Kidney (tissue), 13 donors: ENCODE measurements at regions not wholly inside any gene's neighbourhood (a gene's known extent, or its start where the extent isn't known, plus 50 kb on each side); places are given as distances from the start of the nearest gene placed in this dataset.

Experiments used
- DNase-seq, 5 donors: peaks; one replicate each; pipeline ENCODE4 v3.0.0-alpha.2; 2013 to 2020
- FAIRE-seq: peaks from 2 replicates; lab custom pipeline; 2012; peaks lifted over from hg19 to GRCh38; lab: Jason Lieb, UNC
- H3K27ac ChIP-seq, 2 donors: one replicate each; pipeline ENCODE4 v1.7.0; 2013; ENCODE audit warnings: low read depth in 2 of 2, low read length in 2 of 2, inconsistent platforms in 1 of 2
- H3K27me3 ChIP-seq: one replicate; pipeline ENCODE4 v1.7.1; 2013; ENCODE audit warnings: low read length, inconsistent platforms; ENCODE audit not compliant: control insufficient read depth, insufficient read depth
- H3K36me3 ChIP-seq, 3 donors: one replicate each; pipeline versions ENCODE4 v1.7.0 to v1.7.1; 2013; ENCODE audit warnings: low read length in 3 of 3, control low read depth in 1 of 3, inconsistent platforms in 1 of 3; ENCODE audit not compliant: insufficient read depth in 3 of 3, control insufficient read depth in 2 of 3
- H3K4me1 ChIP-seq, 3 donors: one replicate each; pipeline versions ENCODE4 v1.7.0 to v1.7.1; 2013; ENCODE audit warnings: low read length in 3 of 3, inconsistent platforms in 1 of 3, low read depth in 1 of 3; ENCODE audit not compliant: control insufficient read depth in 2 of 3, insufficient read depth in 2 of 3
- H3K4me3 ChIP-seq, 3 donors: one replicate each; pipeline versions ENCODE4 v1.7.0 to v1.8.1; 2013; ENCODE audit warnings: low read length in 3 of 3, control low read depth in 1 of 3, inconsistent platforms in 1 of 3
- H3K9ac ChIP-seq, 3 donors: one replicate each; pipeline versions ENCODE4 v1.7.0 to v1.7.1; 2013; ENCODE audit warnings: low read length in 3 of 3, control low read depth in 1 of 3, inconsistent platforms in 1 of 3
- H3K9me3 ChIP-seq, 3 donors: one replicate each; pipeline versions ENCODE4 v1.7.0 to v1.7.1; 2013; ENCODE audit warnings: low read length in 3 of 3, control low read depth in 1 of 3, inconsistent platforms in 1 of 3; ENCODE audit not compliant: control insufficient read depth in 2 of 3, insufficient read depth in 1 of 3
- CTCF ChIP-seq: IDR thresholded peaks from 3 replicates; pipeline ENCODE4 v1.5.1; 2012; ENCODE audit warnings: mild to moderate bottlenecking, moderate library complexity, borderline replicate concordance; ENCODE audit not compliant: insufficient read depth; ENCODE audit errors: extremely low read depth
- intact Hi-C: fragments of 100-400 bp; cut with DNase I; formaldehyde crosslinking; loops from one replicate; pipeline ENCODE4 v1.11.1; 2022
- donor health status: control.
- donor health status: control.
- donor health status: control.
- donor health status: control.
- donor health status: control.
- donor health status: DM: yes; HTN: yes; CAD: no.
- donor health status: Normal renal cell carcinoma (clear cell type).

GRCh38 chr4:17096692-17097091 lies 198.2 kb upstream of the LDB2 start:
- intact Hi-C loops = no loop called here
- Histone ChIP-seq H3K27ac (no peak overlapping the region), H3K4me3 (no peak overlapping the region), H3K36me3 (no peaks in the 10 kb centered on the region), H3K9me3 (no peaks in the 10 kb centered on the region), H3K9ac (no peak overlapping the region), H3K27me3 (no peaks in the 10 kb centered on the region), H3K4me1 (peaks cover 0 to 3% (median 0%) of the 10 kb centered on the region in 3 donors)
- DNase-seq = no peak
- no peak for TF ChIP-seq CTCF
- no peak for FAIRE-seq

GRCh38 chr4:17095771-17096170 lies 197.3 kb upstream of the LDB2 start:
- DNase-seq (no peak), FAIRE-seq (no peak)
- H3K9me3 ChIP-seq = no peaks in the 10 kb centered on the region

GRCh38 chr4:17094876-17095210 lies 196.4 kb upstream of the LDB2 start:
- no peak for FAIRE-seq
- no peak overlapping the region for H3K27ac ChIP-seq
- H3K4me3 ChIP-seq = no peak overlapping the region
- H3K9ac ChIP-seq = no peak overlapping the region
- no peaks in the 10 kb centered on the region for H3K36me3 ChIP-seq
- H3K9me3 ChIP-seq = no peaks in the 10 kb centered on the region
- no peak for DNase-seq
- H3K4me1 ChIP-seq = peaks cover 0 to 3% (median 0%) of the 10 kb centered on the region in 3 donors
- no peak for TF ChIP-seq CTCF
- H3K27me3 ChIP-seq = no peaks in the 10 kb centered on the region
- intact Hi-C loops = no loop called here

More at GRCh38 chr4:17095771-17096170, 197.3 kb upstream of the LDB2 start:
- TF ChIP-seq CTCF = no peak
- no peaks in the 10 kb centered on the region for H3K36me3 ChIP-seq
- H3K4me3 ChIP-seq = no peak overlapping the region
- H3K9ac ChIP-seq = no peak overlapping the region
- no peaks in the 10 kb centered on the region for H3K27me3 ChIP-seq
- H3K4me1 ChIP-seq = peaks cover 0 to 3% (median 0%) of the 10 kb centered on the region in 3 donors
- intact Hi-C loops = no loop called here
- H3K27ac ChIP-seq = no peak overlapping the region
